ENCODE measurements at regions not wholly inside any gene's neighbourhood (a gene's known extent, or its start where the extent isn't known, plus 50 kb on each side); places are given as distances from the start of the nearest gene placed in this dataset.

- TF ChIP-seq CTCF (conservative IDR thresholded peaks at IDR 0.05; ENCODE audit: low read length), result no peak
- TF ChIP-seq EZH2phosphoT487 (IDR thresholded peaks at IDR 0.05; ENCODE audit: borderline replicate concordance), result no peak
These were observed 246.8 kb downstream of the NFKBIZ start for GRCh38 chr3:102096066-102096465.

Measured in Loucy (cell line).